Nephron progenitor cell (in vitro differentiated cells): ENCODE measurements at regions not wholly inside any gene's neighbourhood (a gene's known extent, or its start where the extent isn't known, plus 50 kb on each side); places are given as distances from the start of the nearest gene placed in this dataset.
A peak's percentile ranks its signal among the peaks of the same experiment; 100 is the strongest.

ENCODE experiments used
- DNase-seq: peaks from one replicate; pipeline ENCODE4 v3.0.0; 2021
- H3K27ac Mint-ChIP-seq: 2 replicates; pipeline ENCODE4 v1.8.0; 2021; ENCODE audit warnings: mild to moderate bottlenecking, moderate library complexity, mixed read lengths
- H3K27me3 Mint-ChIP-seq: 2 replicates; pipeline ENCODE4 v1.8.0; 2021; ENCODE audit warnings: mild to moderate bottlenecking, low read depth, mixed read lengths; ENCODE audit not compliant: poor library complexity
- H3K36me3 Mint-ChIP-seq: 2 replicates; pipeline ENCODE4 v1.8.0; 2021; ENCODE audit warnings: low read depth, mixed read lengths
- H3K4me1 Mint-ChIP-seq: 2 replicates; pipeline ENCODE4 v1.8.0; 2021; ENCODE audit warnings: mixed read lengths
- H3K4me3 Mint-ChIP-seq: 2 replicates; pipeline ENCODE4 v1.8.0; 2021; ENCODE audit warnings: mild to moderate bottlenecking, moderate library complexity, mixed read lengths
- H3K9me3 Mint-ChIP-seq: 2 replicates; pipeline ENCODE4 v1.8.0; 2021; ENCODE audit warnings: mild to moderate bottlenecking, moderate library complexity, mixed read lengths
- TF ChIP-seq, protein P1 (sequence below): fragments of 200-600 bp; sonication (generic); IDR thresholded peaks from 2 replicates; pipeline ENCODE4 v1.5.0; 2021; ENCODE audit warnings: antibody characterized with exemption

DNA sequence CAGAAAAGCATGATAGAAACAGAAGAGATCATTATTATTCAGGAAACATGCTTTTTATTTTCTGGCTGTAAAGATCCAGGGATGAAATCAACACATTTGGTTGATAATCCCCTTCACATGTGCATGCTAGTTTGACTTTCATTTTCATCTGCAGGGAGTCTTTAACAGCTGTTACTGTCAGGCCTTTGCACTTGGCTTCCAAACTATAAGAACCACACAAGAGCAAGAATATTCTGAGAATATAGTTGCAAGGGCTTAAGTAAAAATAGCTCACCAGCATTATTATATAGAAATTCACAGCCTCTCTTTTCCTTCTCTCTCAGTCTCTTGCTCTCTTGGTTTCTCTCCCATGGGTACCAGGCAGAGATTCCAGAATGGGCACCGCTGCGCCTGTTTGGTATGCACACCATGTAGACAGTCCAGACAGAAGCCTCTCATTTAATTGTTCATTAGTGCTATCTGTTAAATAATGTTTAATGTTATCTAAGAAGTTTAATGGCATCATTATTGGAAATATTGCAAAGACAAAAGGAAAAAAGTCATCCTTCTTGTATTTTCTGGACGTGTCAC is 622.3 kb upstream of the PLXNA2 start:
- TF ChIP-seq, protein P1, sequence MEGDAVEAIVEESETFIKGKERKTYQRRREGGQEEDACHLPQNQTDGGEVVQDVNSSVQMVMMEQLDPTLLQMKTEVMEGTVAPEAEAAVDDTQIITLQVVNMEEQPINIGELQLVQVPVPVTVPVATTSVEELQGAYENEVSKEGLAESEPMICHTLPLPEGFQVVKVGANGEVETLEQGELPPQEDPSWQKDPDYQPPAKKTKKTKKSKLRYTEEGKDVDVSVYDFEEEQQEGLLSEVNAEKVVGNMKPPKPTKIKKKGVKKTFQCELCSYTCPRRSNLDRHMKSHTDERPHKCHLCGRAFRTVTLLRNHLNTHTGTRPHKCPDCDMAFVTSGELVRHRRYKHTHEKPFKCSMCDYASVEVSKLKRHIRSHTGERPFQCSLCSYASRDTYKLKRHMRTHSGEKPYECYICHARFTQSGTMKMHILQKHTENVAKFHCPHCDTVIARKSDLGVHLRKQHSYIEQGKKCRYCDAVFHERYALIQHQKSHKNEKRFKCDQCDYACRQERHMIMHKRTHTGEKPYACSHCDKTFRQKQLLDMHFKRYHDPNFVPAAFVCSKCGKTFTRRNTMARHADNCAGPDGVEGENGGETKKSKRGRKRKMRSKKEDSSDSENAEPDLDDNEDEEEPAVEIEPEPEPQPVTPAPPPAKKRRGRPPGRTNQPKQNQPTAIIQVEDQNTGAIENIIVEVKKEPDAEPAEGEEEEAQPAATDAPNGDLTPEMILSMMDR = no peak
- H3K9me3 Mint-ChIP-seq = peaks cover 12% of the 10 kb centered on the region
- no peaks in the 10 kb centered on the region for H3K4me1 Mint-ChIP-seq
- H3K27me3 Mint-ChIP-seq = no peaks in the 10 kb centered on the region
- H3K27ac Mint-ChIP-seq = no peak overlapping the region
- no peak overlapping the region for H3K4me3 Mint-ChIP-seq
- no peak for DNase-seq
- H3K36me3 Mint-ChIP-seq = peaks cover 9% of the 10 kb centered on the region

DNA sequence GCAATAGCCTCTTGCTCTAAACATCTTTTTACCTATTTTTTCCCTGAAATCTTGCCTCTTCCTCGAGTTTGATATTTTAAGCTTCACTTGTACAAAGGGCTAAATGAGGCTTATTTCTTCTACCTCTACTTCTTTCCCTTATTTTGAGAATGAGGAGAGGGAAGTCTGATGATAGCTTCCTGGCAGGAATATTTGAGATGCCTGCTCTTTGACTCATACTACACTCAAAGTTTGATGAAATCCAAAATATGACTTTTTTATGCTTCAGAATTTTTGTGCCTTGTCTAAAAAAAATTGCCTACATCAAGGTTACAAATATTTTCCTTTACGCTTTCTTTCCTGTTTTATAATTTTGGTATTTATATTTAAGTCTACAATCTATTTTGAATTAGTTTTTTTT is 624.4 kb upstream of the PLXNA2 start:
- TF ChIP-seq, protein P1 = no peak
- no peak overlapping the region for H3K4me3 Mint-ChIP-seq
- H3K9me3 Mint-ChIP-seq = peaks cover 12% of the 10 kb centered on the region
- no peak overlapping the region for H3K27ac Mint-ChIP-seq
- DNase-seq = no peak
- peaks cover under 1% of the 10 kb centered on the region for H3K4me1 Mint-ChIP-seq
- no peaks in the 10 kb centered on the region for H3K27me3 Mint-ChIP-seq
- peaks cover 7% of the 10 kb centered on the region for H3K36me3 Mint-ChIP-seq

DNA sequence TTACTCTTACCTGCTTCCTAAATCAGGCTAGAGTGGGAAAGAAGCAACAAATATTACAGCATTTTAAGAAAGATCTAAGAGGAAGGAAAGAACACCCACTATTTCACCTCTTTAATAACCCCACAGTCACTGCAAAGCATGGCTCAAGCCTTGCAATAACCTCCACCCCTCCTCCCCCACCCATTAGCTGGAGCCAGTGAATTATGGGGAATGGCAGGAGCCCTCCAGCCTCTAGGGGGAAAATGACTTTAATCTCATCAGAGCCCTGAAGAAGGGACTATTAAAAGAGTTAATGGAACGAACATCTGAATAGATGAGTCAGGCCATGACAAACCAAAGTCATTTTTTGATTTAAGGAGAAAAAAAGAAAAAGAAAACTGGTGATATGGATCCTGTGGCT is 630.7 kb upstream of the PLXNA2 start:
- Mint-ChIP-seq H3K27me3 (peaks cover 6% of the 10 kb centered on the region), H3K9me3 (peaks cover 19% of the 10 kb centered on the region), H3K27ac (peak overlapping the region; percentile 19), H3K4me3 (no peak overlapping the region), H3K4me1 (peaks cover 31% of the 10 kb centered on the region), H3K36me3 (peaks cover 12% of the 10 kb centered on the region)
- TF ChIP-seq, protein P1 = no peak
- no peak for DNase-seq

DNA sequence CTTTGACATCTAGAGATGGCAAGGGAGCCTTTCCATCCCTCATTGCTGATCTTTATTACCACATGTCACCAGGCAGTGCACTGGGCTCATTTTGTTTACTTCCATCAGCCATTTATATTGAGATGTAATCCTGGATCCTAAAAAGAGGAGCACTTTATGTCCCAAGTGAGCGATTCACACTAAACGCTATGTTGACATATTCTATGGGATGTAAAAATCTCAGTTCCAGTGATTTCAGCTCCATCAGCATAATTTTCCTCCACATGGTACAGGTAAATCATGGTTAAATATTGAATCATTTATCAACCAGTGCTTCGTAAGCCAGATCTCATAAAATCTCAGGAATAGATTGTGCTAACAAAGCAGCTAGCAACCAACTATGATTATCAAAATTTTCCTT is 634.8 kb upstream of the PLXNA2 start:
- peaks cover under 1% of the 10 kb centered on the region for H3K36me3 Mint-ChIP-seq
- H3K9me3 Mint-ChIP-seq = peaks cover 2% of the 10 kb centered on the region
- peaks cover 6% of the 10 kb centered on the region for H3K27me3 Mint-ChIP-seq
- TF ChIP-seq, protein P1 = no peak
- no peak overlapping the region for H3K27ac Mint-ChIP-seq
- peaks cover 42% of the 10 kb centered on the region for H3K4me1 Mint-ChIP-seq
- DNase-seq = no peak
- no peak overlapping the region for H3K4me3 Mint-ChIP-seq

DNA sequence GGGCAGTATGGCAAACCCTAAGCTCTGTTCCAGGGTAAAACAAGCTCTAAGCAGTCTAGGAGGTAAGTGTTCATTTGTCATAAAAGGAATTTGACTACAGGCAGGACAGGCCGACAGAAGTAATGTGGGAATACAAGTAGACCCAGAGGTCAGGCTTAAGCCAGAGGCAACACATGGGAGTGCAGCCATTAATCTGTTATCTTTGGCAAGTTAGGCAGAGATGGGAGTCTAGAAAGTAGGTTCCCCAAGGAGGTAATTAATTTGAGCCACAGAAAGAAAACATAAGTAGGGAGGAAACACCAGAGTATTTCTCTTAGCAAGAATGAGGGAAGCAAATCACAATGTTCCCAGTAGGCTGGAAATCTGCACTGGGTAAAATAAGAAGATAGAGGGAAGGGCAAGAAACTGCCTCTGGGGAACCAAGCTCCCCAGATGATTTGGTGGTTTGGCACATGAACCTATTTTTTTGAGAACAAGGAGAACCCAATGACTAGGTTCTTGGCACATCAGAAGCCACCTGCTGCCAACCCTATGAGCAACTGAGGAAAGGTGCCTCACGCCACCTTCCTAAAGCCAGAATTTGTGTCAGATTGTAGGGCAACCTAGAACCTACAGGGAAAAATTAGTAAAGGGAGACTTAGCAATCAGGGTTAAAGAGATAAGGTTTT is 636.4 kb upstream of the PLXNA2 start:
- TF ChIP-seq, protein P1 = no peak
- peak overlapping the region; percentile 84 for H3K27ac Mint-ChIP-seq
- peak; percentile 4 for DNase-seq
- H3K4me1 Mint-ChIP-seq = peaks cover 44% of the 10 kb centered on the region
- peaks cover 9% of the 10 kb centered on the region for H3K27me3 Mint-ChIP-seq
- H3K9me3 Mint-ChIP-seq = no peaks in the 10 kb centered on the region
- no peaks in the 10 kb centered on the region for H3K36me3 Mint-ChIP-seq
- no peak overlapping the region for H3K4me3 Mint-ChIP-seq

DNA sequence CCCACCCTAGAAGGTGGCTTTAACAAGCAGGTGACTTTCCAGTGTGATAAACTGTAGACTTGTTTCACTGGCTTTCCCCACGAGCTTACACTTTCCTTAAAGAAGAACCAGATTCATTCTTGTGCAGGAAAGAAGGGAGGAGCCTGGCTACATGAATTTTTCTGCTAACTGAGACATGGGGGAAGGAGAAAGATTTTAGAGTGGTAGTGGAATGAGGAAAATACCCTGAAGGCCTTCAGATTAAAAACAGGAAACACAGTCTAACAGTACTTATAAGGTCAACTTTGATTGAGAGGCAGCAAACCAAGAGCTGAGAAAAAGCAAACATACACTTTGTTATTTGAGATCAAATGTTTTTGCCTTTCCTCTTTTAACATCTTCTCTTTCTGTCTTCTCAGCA is 640.9 kb upstream of the PLXNA2 start:
- peaks cover 9% of the 10 kb centered on the region for H3K27me3 Mint-ChIP-seq
- no peak overlapping the region for H3K4me3 Mint-ChIP-seq
- H3K4me1 Mint-ChIP-seq = peaks cover 32% of the 10 kb centered on the region
- H3K9me3 Mint-ChIP-seq = no peaks in the 10 kb centered on the region
- H3K27ac Mint-ChIP-seq = peak overlapping the region; percentile 31
- no peaks in the 10 kb centered on the region for H3K36me3 Mint-ChIP-seq
- TF ChIP-seq, protein P1 = no peak
- DNase-seq = no peak
